ENCODE measurements at regions not wholly inside any gene's neighbourhood (a gene's known extent, or its start where the extent isn't known, plus 50 kb on each side); places are given as distances from the start of the nearest gene placed in this dataset.

- DNase-seq, result no peak
- H3K27me3 ChIP-seq (replicated peaks), result no peaks in the 10 kb centered on the region
- H3K36me3 ChIP-seq (replicated peaks), result no peaks in the 10 kb centered on the region
- no peak for TF ChIP-seq CTCF (IDR thresholded peaks at IDR 0.05; ENCODE audit: low read depth, low read length, missing control alignments)
- in situ Hi-C loops (cut with HindIII; ENCODE audit: low pct_ligation_motif_present, low sequenced_read_pairs), result no loop called here
- no peak overlapping the region for H3K27ac ChIP-seq
- no peak overlapping the region for H3K4me3 ChIP-seq (ENCODE audit: low read depth, low read length)
Measured at GRCh38 chrX:22376369-22376768, 103.7 kb downstream of the CBLL2 start.

DNA sequence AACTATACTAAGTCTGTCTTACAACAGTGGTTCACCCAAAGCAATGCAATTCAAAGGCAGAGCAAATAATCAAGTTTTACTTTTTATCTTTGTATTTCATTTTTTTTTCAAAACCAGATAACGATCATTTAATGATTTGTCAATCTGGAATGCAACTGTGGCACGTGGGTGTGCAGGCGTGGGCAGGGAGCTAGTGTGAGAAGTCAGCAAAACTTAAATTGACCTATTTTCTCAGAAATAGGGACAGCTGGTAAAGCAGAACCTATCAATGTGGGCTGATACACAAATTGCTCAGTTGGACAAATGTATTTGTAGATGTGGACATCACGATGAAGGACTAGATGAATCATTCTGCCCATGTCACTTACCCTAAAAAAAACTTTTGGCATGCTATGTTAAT lies 105.6 kb downstream of the CBLL2 start:
- TF ChIP-seq CTCF (IDR thresholded peaks at IDR 0.05; ENCODE audit: low read depth, low read length, missing control alignments), result no peak

DNA sequence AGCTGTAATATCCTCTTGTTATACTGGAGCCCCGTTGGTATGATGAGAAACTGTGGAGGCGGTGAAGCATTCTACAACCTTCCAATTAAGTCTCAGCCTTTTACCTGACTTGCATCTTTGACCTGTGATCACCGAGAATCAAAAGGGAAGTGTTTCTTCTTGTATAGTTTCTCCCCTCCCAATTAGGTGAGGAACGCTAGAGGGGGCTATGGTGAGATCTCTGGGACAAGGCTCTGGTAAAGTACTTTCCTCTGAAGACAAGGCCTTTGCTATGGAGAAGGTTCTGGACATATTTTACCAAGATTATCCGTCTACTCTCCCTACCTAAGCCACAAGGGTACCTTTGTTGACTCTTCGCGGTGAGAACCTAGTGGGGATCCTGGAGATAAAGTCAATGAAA lies 111.3 kb downstream of the CBLL2 start:
- H3K36me3 ChIP-seq (replicated peaks), result no peaks in the 10 kb centered on the region
- DNase-seq, result no peak
- H3K4me3 ChIP-seq (ENCODE audit: low read depth, low read length), result no peak overlapping the region
- no peak overlapping the region for H3K27ac ChIP-seq
- TF ChIP-seq CTCF (IDR thresholded peaks at IDR 0.05; ENCODE audit: low read depth, low read length, missing control alignments), result peak; percentile 15
- H3K27me3 ChIP-seq (replicated peaks), result no peaks in the 10 kb centered on the region
- in situ Hi-C loops (cut with HindIII; ENCODE audit: low pct_ligation_motif_present, low sequenced_read_pairs), result no loop called here

More for the DNA sequence above, 105.6 kb downstream of the CBLL2 start:
- Histone ChIP-seq H3K27ac (no peak overlapping the region), H3K36me3 (replicated peaks) (no peaks in the 10 kb centered on the region), H3K4me3 (ENCODE audit: low read depth, low read length) (no peak overlapping the region), H3K27me3 (replicated peaks) (no peaks in the 10 kb centered on the region)
- in situ Hi-C loops (cut with HindIII; ENCODE audit: low pct_ligation_motif_present, low sequenced_read_pairs), result no loop called here
- no peak for DNase-seq

GRCh38 chrX:22389556-22390179 lies 117.0 kb downstream of the CBLL2 start:
- DNase-seq, result peak; percentile 75
- Histone ChIP-seq H3K36me3 (replicated peaks) (no peaks in the 10 kb centered on the region), H3K27me3 (replicated peaks) (no peaks in the 10 kb centered on the region), H3K27ac (peak overlapping the region; percentile 95), H3K4me3 (ENCODE audit: low read depth, low read length) (no peak overlapping the region)
- TF ChIP-seq CTCF (IDR thresholded peaks at IDR 0.05; ENCODE audit: low read depth, low read length, missing control alignments), result no peak
- in situ Hi-C loops (cut with HindIII; ENCODE audit: low pct_ligation_motif_present, low sequenced_read_pairs), result no loop called here

GRCh38 chrX:22392133-22392948 lies 119.6 kb downstream of the CBLL2 start:
- Histone ChIP-seq H3K27me3 (replicated peaks) (no peaks in the 10 kb centered on the region), H3K27ac (peak overlapping the region; percentile 31), H3K4me3 (ENCODE audit: low read depth, low read length) (no peak overlapping the region), H3K36me3 (replicated peaks) (no peaks in the 10 kb centered on the region)
- TF ChIP-seq CTCF (IDR thresholded peaks at IDR 0.05; ENCODE audit: low read depth, low read length, missing control alignments), result no peak
- peak; percentile 27 for DNase-seq
- in situ Hi-C loops (cut with HindIII; ENCODE audit: low pct_ligation_motif_present, low sequenced_read_pairs), result no loop called here

Measured in brain microvascular endothelial cell (primary cell).